ENCODE measurements at regions not wholly inside any gene's neighbourhood (a gene's known extent, or its start where the extent isn't known, plus 50 kb on each side); places are given as distances from the start of the nearest gene placed in this dataset.
A peak's percentile ranks its signal among the peaks of the same experiment; 100 is the strongest.
"Not testable (repeated sequence)": the region's sequence is repeated elsewhere in the genome, so short reads cannot be mapped to it uniquely, and the experiment has no call there.

DNA sequence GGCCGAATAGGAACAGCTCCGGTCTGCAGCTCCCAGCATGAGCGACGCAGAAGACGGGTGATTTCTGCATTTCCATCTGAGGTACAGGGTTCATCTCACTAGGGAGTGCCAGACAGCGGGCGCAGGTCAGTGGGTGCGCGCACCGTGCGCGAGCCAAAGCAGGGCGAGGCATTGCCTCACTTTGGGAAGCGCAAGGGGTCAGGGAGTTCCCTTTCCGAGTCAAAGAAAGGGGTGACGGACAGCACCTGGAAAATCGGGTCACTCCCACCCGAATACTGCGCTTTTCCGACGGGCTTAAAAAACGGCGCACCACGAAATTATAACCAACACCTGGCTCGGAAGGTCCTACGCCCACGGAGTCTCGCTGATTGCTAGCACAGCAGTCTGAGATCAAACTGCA is 386.8 kb upstream of the SPHKAP start:
- DNase-seq: not testable (repeated sequence)

DNA sequence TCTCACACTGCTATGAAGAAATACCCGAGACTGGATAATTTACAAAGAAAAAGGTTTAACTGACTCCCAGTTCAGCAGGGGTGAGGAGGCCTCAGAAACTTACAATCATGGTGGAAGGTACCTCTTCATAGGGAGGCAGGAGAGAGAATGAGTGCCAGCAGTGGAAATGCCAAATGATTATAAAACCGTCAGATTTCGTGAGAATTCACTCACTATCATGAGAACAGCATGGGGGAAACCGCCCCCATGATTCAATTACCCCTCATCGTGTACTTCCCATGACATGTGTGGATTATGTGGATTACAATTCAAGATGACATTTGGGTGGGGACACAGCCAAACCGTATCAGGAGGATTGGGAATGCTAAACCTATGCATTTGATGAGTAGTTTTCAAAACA is 380.3 kb upstream of the SPHKAP start:
- DNase-seq: no peak

DNA sequence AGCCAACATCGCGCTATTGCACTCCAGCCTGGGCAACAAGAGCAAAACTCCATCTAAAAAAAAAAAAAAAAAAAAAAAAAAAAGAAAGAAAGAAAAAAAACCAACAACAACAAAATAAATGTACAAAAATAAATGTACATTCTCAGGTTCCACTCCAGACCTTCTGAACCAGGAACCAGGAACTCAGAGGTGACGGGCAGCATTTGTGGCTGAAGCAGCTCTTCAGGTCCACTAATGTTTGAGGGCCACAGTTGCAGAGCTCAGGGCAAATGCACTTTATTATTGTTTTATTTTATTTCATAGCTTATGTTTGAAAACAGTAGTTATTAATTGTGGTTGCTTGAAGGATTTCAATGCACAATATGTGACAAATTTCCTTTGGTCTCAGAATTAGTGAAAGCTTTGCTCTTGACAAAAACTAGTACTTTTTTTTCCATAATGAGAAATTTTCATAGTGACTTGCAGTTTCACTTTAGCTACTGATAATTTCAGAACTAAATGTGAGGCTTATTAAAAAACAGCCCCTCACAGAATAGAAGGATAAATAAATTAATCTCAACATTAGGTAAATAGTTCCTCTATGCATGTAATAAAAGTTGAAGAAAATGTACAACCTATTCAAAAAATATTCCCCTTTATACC is 378.4 kb upstream of the SPHKAP start:
- no peak for DNase-seq

GRCh38 chr2:228556717-228557116 is 375.2 kb upstream of the SPHKAP start:
- DNase-seq: peak; percentile 1

GRCh38 chr2:228549441-228550007 is 368.0 kb upstream of the SPHKAP start:
- no peak for DNase-seq

- no peak for DNase-seq
Observed at GRCh38 chr2:228548230-228548629, 366.7 kb upstream of the SPHKAP start.

- DNase-seq: no peak
Observed at GRCh38 chr2:228545748-228546145, 364.3 kb upstream of the SPHKAP start.

GRCh38 chr2:228545041-228545747 is 363.7 kb upstream of the SPHKAP start:
- DNase-seq: no peak

- DNase-seq: no peak
Observed at GRCh38 chr2:228543117-228543516, 361.6 kb upstream of the SPHKAP start.

- DNase-seq: no peak
Observed at GRCh38 chr2:228542277-228542676, 360.8 kb upstream of the SPHKAP start.

DNA sequence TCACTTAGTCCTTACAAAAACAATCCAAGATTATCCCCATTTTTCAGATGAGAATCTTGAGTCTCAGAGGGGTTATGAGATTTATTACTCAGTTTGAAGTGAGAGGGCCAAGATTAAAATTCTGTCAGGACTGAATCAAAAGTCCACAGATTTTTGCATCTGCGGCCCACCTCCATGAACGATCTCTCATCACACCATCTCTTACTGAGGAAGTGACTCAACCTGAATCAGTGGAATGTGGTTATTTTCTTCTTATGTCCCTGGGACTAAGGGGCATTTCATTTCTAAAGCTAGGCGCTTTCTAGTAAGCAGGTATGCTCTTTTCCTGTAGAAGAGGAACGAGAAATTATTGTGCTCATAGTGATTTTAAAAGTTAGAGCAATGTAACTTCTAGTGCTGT is 360.3 kb upstream of the SPHKAP start:
- no peak for DNase-seq

DNA sequence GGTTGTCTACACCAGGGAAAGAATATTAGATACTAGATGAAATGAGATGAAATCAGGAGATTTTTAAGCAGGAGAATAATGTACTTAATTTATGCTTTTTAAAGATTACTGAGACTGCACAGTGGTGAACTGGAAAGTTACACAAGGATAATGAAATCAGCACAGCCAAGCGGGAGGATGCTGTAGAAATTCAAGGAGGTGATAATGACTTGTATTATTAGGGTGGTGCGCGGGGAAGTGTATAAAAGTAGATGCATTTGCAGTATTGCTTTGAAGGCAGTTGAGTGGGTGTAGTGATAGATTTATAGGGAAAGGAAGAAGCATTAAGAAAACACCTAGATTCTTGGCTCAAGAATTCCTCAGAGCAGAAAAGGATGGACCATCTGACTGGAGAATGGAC is 359.5 kb upstream of the SPHKAP start:
- DNase-seq: no peak

GRCh38 chr2:228535396-228535795 is 353.9 kb upstream of the SPHKAP start:
- DNase-seq: peak; percentile 7

GRCh38 chr2:228533156-228533555 is 351.7 kb upstream of the SPHKAP start:
- DNase-seq: no peak

GRCh38 chr2:228532233-228532632 is 350.7 kb upstream of the SPHKAP start:
- no peak for DNase-seq

GRCh38 chr2:228527197-228527881 is 345.9 kb upstream of the SPHKAP start:
- DNase-seq: no peak

DNA sequence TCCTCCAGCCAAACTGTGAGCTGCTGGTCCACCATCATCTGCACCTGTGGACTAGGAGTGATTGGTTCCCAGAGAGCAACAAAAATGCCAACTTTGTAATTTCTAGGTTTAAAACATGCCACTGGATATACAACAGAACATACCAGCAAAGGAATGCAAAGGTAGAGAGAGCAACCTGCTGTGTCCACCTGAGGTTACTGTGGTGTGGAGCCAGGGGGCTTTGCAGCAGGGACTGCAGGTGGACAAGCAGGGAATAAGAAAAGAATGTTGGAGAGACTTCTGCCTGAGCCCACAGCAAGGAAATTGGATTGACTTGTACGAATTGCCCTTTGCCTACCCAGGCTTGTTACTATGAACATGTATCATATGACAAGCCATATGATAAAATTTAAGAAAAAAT is 345.2 kb upstream of the SPHKAP start:
- no peak for DNase-seq

DNA sequence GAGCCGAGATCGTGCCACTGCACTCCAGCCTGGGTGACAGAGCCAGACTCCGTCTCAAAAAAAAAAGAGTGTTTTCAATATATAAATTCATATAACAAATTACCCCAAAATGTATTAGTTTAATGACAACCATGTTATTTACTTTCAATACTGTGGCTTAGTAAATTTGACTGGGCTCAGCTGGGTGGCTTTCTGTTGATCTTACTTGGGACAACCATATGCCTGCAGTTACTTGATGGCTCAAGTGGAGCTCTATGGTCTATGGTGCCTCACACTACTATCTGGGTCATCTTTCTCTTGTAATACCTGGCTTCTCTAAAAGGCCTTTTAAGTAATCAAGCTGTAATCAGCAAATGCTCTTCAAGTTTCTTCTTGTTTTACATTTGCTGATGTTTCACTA is 341.5 kb upstream of the SPHKAP start:
- no peak for DNase-seq

DNA sequence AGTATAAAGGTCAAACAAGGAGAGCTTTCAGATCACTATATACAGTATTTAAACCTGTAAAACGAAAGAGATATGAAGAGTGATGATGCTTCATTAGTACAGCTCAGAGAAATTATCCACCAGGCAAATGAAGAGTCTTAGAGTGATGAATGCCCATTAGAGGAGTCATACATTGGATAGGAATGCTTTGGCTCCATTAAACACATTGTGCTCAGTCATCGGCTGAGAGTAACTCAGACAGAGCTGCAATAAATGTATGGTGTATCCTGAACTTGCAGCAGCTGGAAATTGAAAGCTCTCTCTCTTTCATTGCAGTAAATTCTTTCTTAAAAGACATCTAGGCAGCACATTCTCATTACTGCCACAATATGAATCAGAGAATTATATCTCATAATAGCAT is 340.8 kb upstream of the SPHKAP start:
- DNase-seq: no peak

DNA sequence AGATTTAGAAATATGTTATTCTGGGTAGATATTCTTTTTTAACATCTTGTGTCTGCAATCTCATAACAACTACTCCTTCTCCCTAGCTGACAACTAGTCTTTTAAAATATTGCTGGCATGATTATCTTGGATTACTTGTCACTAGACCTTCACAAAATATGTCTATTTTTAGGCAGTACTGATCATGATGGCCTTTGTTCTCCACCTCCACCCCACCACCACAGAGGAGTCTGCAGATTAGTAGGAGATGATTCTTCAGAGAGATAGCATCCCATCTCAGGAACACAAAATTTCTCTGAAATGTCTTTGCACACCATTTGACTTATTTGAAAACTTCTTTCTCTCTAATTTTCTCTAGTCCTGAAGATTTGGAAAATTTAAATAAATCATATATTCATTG is 338.1 kb upstream of the SPHKAP start:
- no peak for DNase-seq

DNA sequence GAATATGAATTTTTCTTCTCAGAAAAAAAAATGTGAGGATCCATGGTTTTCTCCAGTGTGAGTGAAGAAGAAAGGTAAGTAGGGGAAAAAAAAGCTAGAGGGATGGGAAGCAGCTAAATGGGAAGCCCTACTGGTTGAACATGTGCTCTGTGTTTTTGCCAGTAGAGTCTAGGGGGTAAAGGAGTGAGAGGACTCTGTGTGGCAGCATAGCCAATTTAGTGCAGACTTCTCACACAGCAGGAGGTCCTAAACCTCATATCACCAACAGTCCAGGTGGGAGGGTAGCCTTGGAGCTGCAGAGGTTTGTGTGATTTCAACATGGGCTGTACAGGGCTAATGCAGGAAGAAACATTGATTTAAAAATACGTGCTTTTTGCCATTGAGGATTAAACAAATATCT is 334.5 kb upstream of the SPHKAP start:
- no peak for DNase-seq

- peak; percentile 1 for DNase-seq
Observed at GRCh38 chr2:228513480-228513879, 332.0 kb upstream of the SPHKAP start.

DNA sequence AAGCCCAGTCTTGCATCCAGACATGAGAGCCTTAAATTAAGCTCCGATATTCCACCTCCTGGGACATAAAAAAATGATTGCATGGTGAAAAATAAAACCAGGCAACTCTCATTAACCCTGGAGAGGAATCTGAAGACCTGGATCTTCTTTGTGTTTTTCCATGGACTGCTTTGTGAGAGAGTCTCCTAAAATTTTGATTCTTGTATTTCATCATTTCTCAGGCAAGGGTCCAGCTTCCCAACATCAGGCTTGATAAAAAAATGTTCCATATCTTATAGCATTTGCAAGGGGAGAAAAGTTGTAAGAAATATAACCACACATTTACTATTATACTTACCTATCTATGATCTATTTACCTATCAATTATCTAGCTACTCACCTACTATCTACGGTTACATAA is 327.5 kb upstream of the SPHKAP start:
- DNase-seq: no peak

DNA sequence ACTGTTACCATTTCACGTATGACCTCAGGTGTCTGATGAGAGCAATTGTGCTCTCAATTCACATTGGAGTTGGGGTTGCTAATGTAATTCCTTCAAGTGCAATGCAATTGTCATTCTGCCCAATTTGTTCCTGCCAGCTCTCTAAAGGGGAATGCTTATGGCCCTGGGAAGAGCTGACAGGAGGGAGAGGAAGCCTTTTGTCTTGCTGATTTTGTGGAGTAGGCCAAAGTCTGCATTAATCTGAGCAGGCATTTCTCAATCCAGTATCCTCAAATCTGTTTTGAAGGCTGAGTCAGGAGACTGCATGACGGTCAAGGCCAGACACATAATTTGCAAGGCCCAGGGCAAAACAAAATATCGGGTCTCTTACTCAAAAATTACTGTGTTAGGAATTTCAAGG is 326.4 kb upstream of the SPHKAP start:
- DNase-seq: no peak

Data from hematopoietic multipotent progenitor cell treated with erythropoietin and hydrocortisone succinate and interleukin-3 and kit ligand, for 4 days (in vitro differentiated cells).